IMR-90 (cell line): ENCODE measurements at regions not wholly inside any gene's neighbourhood (a gene's known extent, or its start where the extent isn't known, plus 50 kb on each side); places are given as distances from the start of the nearest gene placed in this dataset.

ENCODE experiments used
- BHLHE40 ChIP-seq: fragments of 150-350 bp; IDR thresholded peaks from 2 replicates; pipeline ENCODE4 v1.6.1; 2016; ENCODE audit warnings: mild to moderate bottlenecking, low read depth, low read length
- CEBPB ChIP-seq: IDR thresholded peaks from 2 replicates; pipeline ENCODE4 v1.6.1; 2012; ENCODE audit warnings: low read depth, low read length, improper control_type of control experiment
- CHD1 ChIP-seq: IDR thresholded peaks from 2 replicates; pipeline ENCODE4 v1.6.1; 2012; ENCODE audit warnings: low read depth, low read length, improper control_type of control experiment
- CTCF ChIP-seq: conservative IDR thresholded peaks from 2 replicates; pipeline ENCODE4 v1.5.1; 2012; ENCODE audit warnings: mild to moderate bottlenecking, low read depth, low read length, improper control_type of control experiment
- ELK1 ChIP-seq: fragments of 150-350 bp; IDR thresholded peaks from 2 replicates; pipeline ENCODE4 v1.6.1; 2016; ENCODE audit warnings: low read depth, mild to moderate bottlenecking, low read length, moderate library complexity, borderline replicate concordance
- FOS ChIP-seq: fragments of 150-350 bp; IDR thresholded peaks from 2 replicates; pipeline ENCODE4 v1.6.1; 2016; ENCODE audit warnings: low read depth, low read length
- MAFK ChIP-seq: IDR thresholded peaks from 2 replicates; pipeline ENCODE4 v1.6.1; 2012; ENCODE audit warnings: low read depth, low read length, improper control_type of control experiment
- MAZ ChIP-seq: IDR thresholded peaks from 2 replicates; pipeline ENCODE4 v1.6.1; 2012; ENCODE audit warnings: low read depth, mild to moderate bottlenecking, low read length, improper control_type of control experiment, moderate library complexity, borderline replicate concordance
- MXI1 ChIP-seq: IDR thresholded peaks from 2 replicates; pipeline ENCODE4 v1.6.1; 2012; ENCODE audit warnings: low read depth, mild to moderate bottlenecking, low read length, moderate library complexity, borderline replicate concordance
- POLR2A ChIP-seq: IDR thresholded peaks from 2 replicates; pipeline ENCODE4 v1.6.1; 2012; ENCODE audit warnings: mild to moderate bottlenecking, low read depth, low read length
- RAD21 ChIP-seq: IDR thresholded peaks from 2 replicates; pipeline ENCODE4 v1.6.1; 2012; ENCODE audit warnings: low read length, improper control_type of control experiment
- RCOR1 ChIP-seq: IDR thresholded peaks from 2 replicates; pipeline ENCODE4 v1.6.1; 2012; ENCODE audit warnings: mild to moderate bottlenecking, low read length, improper control_type of control experiment; ENCODE audit not compliant: insufficient replicate concordance
- RFX5 ChIP-seq: IDR thresholded peaks from 2 replicates; pipeline ENCODE4 v1.8.0; 2012; ENCODE audit warnings: low read depth, mild to moderate bottlenecking, low read length, moderate library complexity
- USF2 ChIP-seq: fragments of 150-350 bp; IDR thresholded peaks from 2 replicates; pipeline ENCODE4 v1.6.1; 2017; ENCODE audit warnings: mild to moderate bottlenecking, antibody characterized with exemption, low read length, low read depth

GRCh38 chr2:198242093-198242492 lies 437.7 kb downstream of the PLCL1 start:
- TF ChIP-seq POLR2A (no peak), CTCF (no peak), RFX5 (no peak), RAD21 (no peak), MXI1 (no peak), USF2 (no peak), ELK1 (no peak), MAZ (no peak), BHLHE40 (no peak), RCOR1 (no peak), CEBPB (no peak), MAFK (no peak), FOS (no peak), CHD1 (no peak)
